IMR-90 (cell line): ENCODE measurements at regions not wholly inside any gene's neighbourhood (a gene's known extent, or its start where the extent isn't known, plus 50 kb on each side); places are given as distances from the start of the nearest gene placed in this dataset.

Experiments used
- ATAC-seq: fragments of 200-7000 bp; cut with Tn5 transposase; 2 replicates; pipeline ENCODE4 v1.9.1; 2020; ENCODE audit warnings: low read depth, mild to moderate bottlenecking, moderate library complexity
- BruUV-seq: library from RNA; stranded (reverse); fragments of 400-500 nt; replicated peaks from 2 replicates; lab custom pipeline; 2021; lab: Mats Ljungman, UMichigan
- CTCF ChIA-PET: fragments of 300-600 bp; formaldehyde crosslinking; extraction: SDS; loops from one replicate; lab custom pipeline; 2021; ENCODE audit warnings: antibody characterized with exemption; lab: Yijun Ruan, JAX
- POLR2A ChIA-PET: fragments of 300-600 bp; sonication (Branson Sonifier 250); formaldehyde crosslinking; loops from one replicate; lab custom pipeline; 2022; ENCODE audit warnings: antibody characterized with exemption; ENCODE audit not compliant: unreplicated experiment; lab: Charles Lee
- DNase-seq: peaks from one replicate; pipeline ENCODE4 v3.0.0; 2013
- H2AFZ ChIP-seq: replicated peaks from 2 replicates; pipeline ENCODE3; 2013; ENCODE audit warnings: low read length, mild to moderate bottlenecking; ENCODE audit not compliant: poor library complexity
- H2AK5ac ChIP-seq: 2 replicates; pipeline ENCODE4 v1.6.1; 2013; ENCODE audit warnings: low read depth, low read length, inconsistent platforms
- H2AK9ac ChIP-seq: replicated peaks from 2 replicates; pipeline ENCODE3; 2013; ENCODE audit warnings: mild to moderate bottlenecking, low read depth, low read length, moderate library complexity; ENCODE audit not compliant: poor library complexity
- H2BK120ac ChIP-seq: 2 replicates; pipeline ENCODE4 v1.6.1; 2013; ENCODE audit warnings: low read depth, low read length, inconsistent platforms
- H2BK15ac ChIP-seq: 3 replicates; pipeline ENCODE4 v1.6.1; 2013; ENCODE audit warnings: low read depth, low read length, inconsistent platforms
- H2BK20ac ChIP-seq: 2 replicates; pipeline ENCODE4 v1.6.1; 2013; ENCODE audit warnings: low read depth, mild to moderate bottlenecking, inconsistent platforms, low read length, moderate library complexity
- H2BK5ac ChIP-seq: 2 replicates; pipeline ENCODE4 v1.6.1; 2013; ENCODE audit warnings: mild to moderate bottlenecking, low read depth, low read length, inconsistent platforms; ENCODE audit not compliant: poor library complexity, severe bottlenecking
- H3K14ac ChIP-seq: replicated peaks from 2 replicates; pipeline ENCODE4 v1.6.1; 2013; ENCODE audit warnings: low read depth, low read length, inconsistent platforms
- H3K18ac ChIP-seq: 2 replicates; pipeline ENCODE4 v1.6.1; 2013; ENCODE audit warnings: low read depth, low read length, control low read depth
- H3K23ac ChIP-seq: 2 replicates; pipeline ENCODE4 v1.6.1; 2013; ENCODE audit warnings: low read depth, low read length, inconsistent platforms
- H3K27ac ChIP-seq: 2 replicates; pipeline ENCODE4 v1.5.1; 2013; ENCODE audit warnings: mild to moderate bottlenecking, control low read depth, low read length; ENCODE audit not compliant: insufficient read depth
- H3K27me3 ChIP-seq: 2 replicates; pipeline ENCODE4 v1.6.1; 2013; ENCODE audit warnings: low read length; ENCODE audit not compliant: control insufficient read depth, insufficient read depth
- H3K36me3 ChIP-seq: 2 replicates; pipeline ENCODE4 v1.6.1; 2013; ENCODE audit warnings: low read length, mixed read lengths; ENCODE audit not compliant: control insufficient read depth, insufficient read depth
- H3K4ac ChIP-seq: 2 replicates; pipeline ENCODE4 v1.6.1; 2013; ENCODE audit warnings: low read depth, low read length, inconsistent platforms
- H3K4me1 ChIP-seq: 2 replicates; pipeline ENCODE4 v1.6.1; 2013; ENCODE audit warnings: low read length, mixed read lengths; ENCODE audit not compliant: control insufficient read depth, insufficient read depth
- H3K4me2 ChIP-seq: 2 replicates; pipeline ENCODE4 v1.6.1; 2013; ENCODE audit warnings: low read depth, mild to moderate bottlenecking, control low read depth, low read length, moderate library complexity
- H3K4me3 ChIP-seq: 2 replicates; pipeline ENCODE4 v1.5.1; 2013; ENCODE audit warnings: low read depth, mild to moderate bottlenecking, control low read depth, low read length, moderate library complexity; ENCODE audit not compliant: insufficient read depth
- H3K56ac ChIP-seq: 2 replicates; pipeline ENCODE4 v1.6.1; 2013; ENCODE audit warnings: low read length, inconsistent platforms; ENCODE audit not compliant: insufficient read depth; ENCODE audit errors: extremely low read depth
- H3K79me1 ChIP-seq, 2 experiments: 2 replicates each; pipeline ENCODE4 v1.6.1; 2013; ENCODE audit warnings: low read length in 2 of 2, inconsistent platforms in 1 of 2, low read depth in 1 of 2
- H3K9ac ChIP-seq: 2 replicates; pipeline ENCODE4 v1.6.1; 2013; ENCODE audit warnings: low read depth, low read length, control low read depth
- H3K9me1 ChIP-seq: 2 replicates; pipeline ENCODE4 v1.6.1; 2013; ENCODE audit warnings: low read length, inconsistent platforms; ENCODE audit not compliant: insufficient read depth
- H3K9me3 ChIP-seq: 2 replicates; pipeline ENCODE4 v1.6.1; 2013; ENCODE audit warnings: low read length; ENCODE audit not compliant: control insufficient read depth, insufficient read depth
- H4K20me1 ChIP-seq: 2 replicates; pipeline ENCODE4 v1.6.1; 2013; ENCODE audit warnings: low read length, inconsistent platforms; ENCODE audit not compliant: insufficient read depth
- H4K5ac ChIP-seq: 2 replicates; pipeline ENCODE4 v1.6.1; 2013; ENCODE audit warnings: mild to moderate bottlenecking, low read depth, low read length, control low read depth
- H4K8ac ChIP-seq, 2 experiments: 2 replicates each; pipeline ENCODE4 v1.6.1; 2013; ENCODE audit warnings: low read depth in 2 of 2, low read length in 2 of 2, control low read depth in 1 of 2, inconsistent platforms in 1 of 2
- H4K91ac ChIP-seq: 2 replicates; pipeline ENCODE4 v1.6.1; 2013; ENCODE audit warnings: low read depth, low read length, inconsistent platforms; ENCODE audit not compliant: insufficient read depth
- BHLHE40 ChIP-seq: fragments of 150-350 bp; IDR thresholded peaks from 2 replicates; pipeline ENCODE4 v1.6.1; 2016; ENCODE audit warnings: mild to moderate bottlenecking, low read depth, low read length
- CHD1 ChIP-seq: IDR thresholded peaks from 2 replicates; pipeline ENCODE4 v1.6.1; 2012; ENCODE audit warnings: low read depth, low read length, improper control_type of control experiment
- MAFK ChIP-seq: IDR thresholded peaks from 2 replicates; pipeline ENCODE4 v1.6.1; 2012; ENCODE audit warnings: low read depth, low read length, improper control_type of control experiment
- MAZ ChIP-seq: IDR thresholded peaks from 2 replicates; pipeline ENCODE4 v1.6.1; 2012; ENCODE audit warnings: low read depth, mild to moderate bottlenecking, low read length, improper control_type of control experiment, moderate library complexity, borderline replicate concordance
- MXI1 ChIP-seq: IDR thresholded peaks from 2 replicates; pipeline ENCODE4 v1.6.1; 2012; ENCODE audit warnings: low read depth, mild to moderate bottlenecking, low read length, moderate library complexity, borderline replicate concordance
- POLR2A ChIP-seq: IDR thresholded peaks from 2 replicates; pipeline ENCODE4 v1.6.1; 2012; ENCODE audit warnings: mild to moderate bottlenecking, low read depth, low read length
- RAD21 ChIP-seq: IDR thresholded peaks from 2 replicates; pipeline ENCODE4 v1.6.1; 2012; ENCODE audit warnings: low read length, improper control_type of control experiment
- RFX5 ChIP-seq: IDR thresholded peaks from 2 replicates; pipeline ENCODE4 v1.8.0; 2012; ENCODE audit warnings: low read depth, mild to moderate bottlenecking, low read length, moderate library complexity
- WGBS, 2 experiments: methylation state at CpG; one replicate each; pipeline versions ENCODE4 v1.1.5 to v1.1.7; 2013; ENCODE audit warnings: missing lambda C conversion rate in 2 of 2; ENCODE audit not compliant: insufficient read length in 1 of 2; ENCODE audit errors: extremely low coverage in 2 of 2; 5-methylcytosine and 5-hydroxymethylcytosine counted together
- dilution Hi-C: fragments of 300-500 bp; cut with HindIII; formaldehyde crosslinking; loops from one replicate; pipeline ENCODE4 v1.14.3; 2018; ENCODE audit warnings: low sequenced_read_pairs; ENCODE audit not compliant: unreplicated experiment
- in situ Hi-C: fragments of 300-500 bp; cut with MboI; formaldehyde crosslinking; loops from 3 replicates; pipeline ENCODE4 v1.14.3; 2019; ENCODE audit warnings: low sequenced_read_pairs, inconsistent platforms, mixed read lengths
- intact Hi-C: fragments of 100-400 bp; cut with micrococcal nuclease; formaldehyde crosslinking; loops from 2 replicates; pipeline ENCODE4 v1.10.0; 2022
- TF ChIP-seq, protein P1 (sequence below): fragments of 150-350 bp; IDR thresholded peaks from 2 replicates; pipeline ENCODE4 v1.6.1; 2016; ENCODE audit warnings: low read depth, mild to moderate bottlenecking, low read length, moderate library complexity, borderline replicate concordance
- TF ChIP-seq, protein P2 (sequence below): conservative IDR thresholded peaks from 2 replicates; pipeline ENCODE4 v1.5.1; 2012; ENCODE audit warnings: mild to moderate bottlenecking, low read depth, low read length, improper control_type of control experiment
- TF ChIP-seq, protein P3 (sequence below): fragments of 150-350 bp; IDR thresholded peaks from 2 replicates; pipeline ENCODE4 v1.6.1; 2017; ENCODE audit warnings: mild to moderate bottlenecking, antibody characterized with exemption, low read length, low read depth

DNA sequence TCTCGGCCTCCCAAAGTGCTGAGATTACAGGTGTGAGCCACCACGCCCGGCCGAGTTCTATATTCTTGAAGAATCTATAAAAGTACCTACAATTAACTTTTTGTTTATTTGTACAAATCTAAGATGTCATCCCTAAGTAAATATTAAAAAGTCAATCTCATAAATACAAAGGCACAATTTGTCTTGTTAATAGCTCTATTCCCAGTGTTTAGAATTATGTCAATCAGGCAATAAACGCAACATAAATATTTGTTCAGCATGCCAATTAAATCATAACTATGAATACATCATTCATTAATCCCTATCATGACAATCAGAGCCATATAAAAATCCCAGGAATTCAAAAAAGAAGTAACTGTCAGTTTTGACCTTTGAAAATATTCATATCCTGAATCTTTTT lies 68.9 kb upstream of the CDH18 start:
- Histone ChIP-seq H3K27ac (no peak overlapping the region), H2AK9ac (no peak overlapping the region), H2BK15ac (no peak overlapping the region), H3K4me1 (no peaks in the 10 kb centered on the region), H3K36me3 (no peaks in the 10 kb centered on the region), H2AK5ac (no peak overlapping the region), H4K91ac (no peak overlapping the region), H3K18ac (no peak overlapping the region), H2AFZ (no peak overlapping the region), H3K23ac (no peak overlapping the region), H3K27me3 (no peaks in the 10 kb centered on the region), H3K56ac (no peak overlapping the region), H3K4me2 (no peak overlapping the region), H3K9ac (no peak overlapping the region), H2BK120ac (no peak overlapping the region), H3K9me3 (no peaks in the 10 kb centered on the region), H4K20me1 (no peaks in the 10 kb centered on the region), H3K4me3 (no peak overlapping the region), H3K4ac (no peak overlapping the region), H3K79me1 (no peaks in the 10 kb centered on the region), H4K5ac (no peak overlapping the region), H4K8ac (no peak overlapping the region), H3K9me1 (no peaks in the 10 kb centered on the region), H2BK20ac (no peak overlapping the region), H3K14ac (no peak overlapping the region), H2BK5ac (no peak overlapping the region)
- POLR2A ChIA-PET: interaction anchor here (0.7 kb wide), 1 partner anchor 27 kb away, joined by 14 read pairs; no protein-coding TSS in a partner anchor
- intact Hi-C loops: no loop called here
- dilution Hi-C loops: no loop called here
- DNase-seq: no peak
- CTCF ChIA-PET: no interaction called here
- WGBS, 2 experiments: no CpG with 5 or more reads among the region's 5 CpGs
- TF ChIP-seq MAZ (no peak), RAD21 (no peak), BHLHE40 (no peak), CHD1 (no peak), RFX5 (no peak), MXI1 (no peak), POLR2A (no peak), MAFK (no peak)
- TF ChIP-seq, protein P1, sequence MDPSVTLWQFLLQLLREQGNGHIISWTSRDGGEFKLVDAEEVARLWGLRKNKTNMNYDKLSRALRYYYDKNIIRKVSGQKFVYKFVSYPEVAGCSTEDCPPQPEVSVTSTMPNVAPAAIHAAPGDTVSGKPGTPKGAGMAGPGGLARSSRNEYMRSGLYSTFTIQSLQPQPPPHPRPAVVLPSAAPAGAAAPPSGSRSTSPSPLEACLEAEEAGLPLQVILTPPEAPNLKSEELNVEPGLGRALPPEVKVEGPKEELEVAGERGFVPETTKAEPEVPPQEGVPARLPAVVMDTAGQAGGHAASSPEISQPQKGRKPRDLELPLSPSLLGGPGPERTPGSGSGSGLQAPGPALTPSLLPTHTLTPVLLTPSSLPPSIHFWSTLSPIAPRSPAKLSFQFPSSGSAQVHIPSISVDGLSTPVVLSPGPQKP: no peak
- TF ChIP-seq, protein P2, sequence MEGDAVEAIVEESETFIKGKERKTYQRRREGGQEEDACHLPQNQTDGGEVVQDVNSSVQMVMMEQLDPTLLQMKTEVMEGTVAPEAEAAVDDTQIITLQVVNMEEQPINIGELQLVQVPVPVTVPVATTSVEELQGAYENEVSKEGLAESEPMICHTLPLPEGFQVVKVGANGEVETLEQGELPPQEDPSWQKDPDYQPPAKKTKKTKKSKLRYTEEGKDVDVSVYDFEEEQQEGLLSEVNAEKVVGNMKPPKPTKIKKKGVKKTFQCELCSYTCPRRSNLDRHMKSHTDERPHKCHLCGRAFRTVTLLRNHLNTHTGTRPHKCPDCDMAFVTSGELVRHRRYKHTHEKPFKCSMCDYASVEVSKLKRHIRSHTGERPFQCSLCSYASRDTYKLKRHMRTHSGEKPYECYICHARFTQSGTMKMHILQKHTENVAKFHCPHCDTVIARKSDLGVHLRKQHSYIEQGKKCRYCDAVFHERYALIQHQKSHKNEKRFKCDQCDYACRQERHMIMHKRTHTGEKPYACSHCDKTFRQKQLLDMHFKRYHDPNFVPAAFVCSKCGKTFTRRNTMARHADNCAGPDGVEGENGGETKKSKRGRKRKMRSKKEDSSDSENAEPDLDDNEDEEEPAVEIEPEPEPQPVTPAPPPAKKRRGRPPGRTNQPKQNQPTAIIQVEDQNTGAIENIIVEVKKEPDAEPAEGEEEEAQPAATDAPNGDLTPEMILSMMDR: no peak
- TF ChIP-seq, protein P3, sequence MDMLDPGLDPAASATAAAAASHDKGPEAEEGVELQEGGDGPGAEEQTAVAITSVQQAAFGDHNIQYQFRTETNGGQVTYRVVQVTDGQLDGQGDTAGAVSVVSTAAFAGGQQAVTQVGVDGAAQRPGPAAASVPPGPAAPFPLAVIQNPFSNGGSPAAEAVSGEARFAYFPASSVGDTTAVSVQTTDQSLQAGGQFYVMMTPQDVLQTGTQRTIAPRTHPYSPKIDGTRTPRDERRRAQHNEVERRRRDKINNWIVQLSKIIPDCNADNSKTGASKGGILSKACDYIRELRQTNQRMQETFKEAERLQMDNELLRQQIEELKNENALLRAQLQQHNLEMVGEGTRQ: no peak
- no peak for ATAC-seq
- in situ Hi-C loops: no loop called here
- BruUV-seq: no TSS peak
